Epithelial cell of esophagus (primary cell): ENCODE measurements at regions not wholly inside any gene's neighbourhood (a gene's known extent, or its start where the extent isn't known, plus 50 kb on each side); places are given as distances from the start of the nearest gene placed in this dataset.

Experiments
- DNase-seq: peaks from one replicate; pipeline ENCODE4 v3.0.0; 2010; ENCODE audit warnings: low read depth
- H3K4me3 ChIP-seq: 2 replicates; pipeline ENCODE4 v1.5.1; 2011; ENCODE audit warnings: mild to moderate bottlenecking, low read length, control low read depth
- CTCF ChIP-seq: IDR thresholded peaks from 2 replicates; pipeline ENCODE4 v1.5.1; 2011; ENCODE audit warnings: low read depth, mild to moderate bottlenecking, low read length, control low read depth, inconsistent platforms; ENCODE audit not compliant: insufficient read depth; ENCODE audit errors: missing control alignments

DNA sequence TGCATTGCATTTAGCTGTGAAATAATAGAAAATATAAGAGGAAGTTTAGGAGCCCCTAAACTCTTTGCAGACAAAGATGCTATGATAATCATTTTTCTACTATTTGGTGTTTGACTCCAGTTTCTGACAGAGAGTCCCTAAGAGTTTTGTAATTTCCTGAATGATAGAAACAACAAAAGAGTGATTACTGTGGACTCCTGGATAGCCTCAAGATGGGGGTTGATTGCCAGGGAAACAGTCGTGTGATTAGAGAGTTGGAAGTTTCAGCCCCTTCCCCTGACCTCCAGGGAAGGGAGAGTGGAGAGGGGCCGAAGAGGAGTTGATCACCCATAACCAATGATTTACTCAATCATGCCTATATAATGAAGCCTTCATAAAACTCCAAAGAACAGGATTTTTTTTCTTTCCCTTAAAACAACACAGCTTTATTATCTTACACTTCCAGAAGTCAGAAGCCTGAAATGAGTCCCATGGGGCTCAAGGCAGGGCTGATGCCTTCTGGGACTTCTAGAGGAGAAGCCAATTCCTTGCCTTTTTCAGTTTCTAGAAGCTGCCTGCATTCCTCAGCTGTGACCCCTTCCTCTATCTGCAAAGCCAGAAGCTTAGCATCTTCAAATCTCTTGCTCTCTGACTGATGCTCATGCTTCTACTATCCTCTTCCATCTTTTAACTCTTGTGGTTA lies 292.3 kb upstream of the ZPLD1 start:
- no peak for DNase-seq
- TF ChIP-seq CTCF: no peak
- H3K4me3 ChIP-seq: no peak overlapping the region

GRCh38 chr3:102143536-102143935 lies 291.3 kb upstream of the ZPLD1 start:
- peak; percentile 13 for DNase-seq
- no peak for TF ChIP-seq CTCF
- H3K4me3 ChIP-seq: no peak overlapping the region

- no peak for TF ChIP-seq CTCF
- DNase-seq: no peak
- H3K4me3 ChIP-seq: no peak overlapping the region
Measured at GRCh38 chr3:102144063-102144462, 290.8 kb upstream of the ZPLD1 start.

GRCh38 chr3:102148598-102149337 lies 286.0 kb upstream of the ZPLD1 start:
- H3K4me3 ChIP-seq: no peak overlapping the region
- no peak for TF ChIP-seq CTCF
- peak; percentile 17 for DNase-seq

- TF ChIP-seq CTCF: no peak
- DNase-seq: no peak
- H3K4me3 ChIP-seq: no peak overlapping the region
Measured at GRCh38 chr3:102151935-102152334, 282.9 kb upstream of the ZPLD1 start.

GRCh38 chr3:102156426-102156825 lies 278.4 kb upstream of the ZPLD1 start:
- no peak for TF ChIP-seq CTCF
- peak; percentile 97 for DNase-seq
- H3K4me3 ChIP-seq: no peak overlapping the region
